HL-60/S4 (cell line): ENCODE measurements at regions not wholly inside any gene's neighbourhood (a gene's known extent, or its start where the extent isn't known, plus 50 kb on each side); places are given as distances from the start of the nearest gene placed in this dataset.
"Not testable (repeated sequence)": the region's sequence is repeated elsewhere in the genome, so short reads cannot be mapped to it uniquely, and the experiment has no call there.

Experiments used
- in situ Hi-C: fragments of 300-500 bp; cut with MboI; formaldehyde crosslinking; loops from 2 replicates; pipeline ENCODE4 v1.14.3; 2022; ENCODE audit warnings: low sequenced_read_pairs

GRCh38 chr6:23681743-23682142, 444.3 kb upstream of the NRSN1 start:
- in situ Hi-C loops = no loop called here

- in situ Hi-C loops = no loop called here
Measured at GRCh38 chr6:23688650-23689049, 437.4 kb upstream of the NRSN1 start.

GRCh38 chr6:23690453-23691049, 435.5 kb upstream of the NRSN1 start:
- in situ Hi-C loops = no loop called here

GRCh38 chr6:23692184-23692583, 433.8 kb upstream of the NRSN1 start:
- in situ Hi-C loops = no loop called here

GRCh38 chr6:23696992-23697391, 429.0 kb upstream of the NRSN1 start:
- in situ Hi-C loops = no loop called here

GRCh38 chr6:23704479-23705052, 421.4 kb upstream of the NRSN1 start:
- in situ Hi-C loops = no loop called here

- in situ Hi-C loops = no loop called here
Measured at GRCh38 chr6:23705697-23706096, 420.3 kb upstream of the NRSN1 start.

- in situ Hi-C loops = no loop called here
Measured at GRCh38 chr6:23712756-23713155, 413.3 kb upstream of the NRSN1 start.

- in situ Hi-C loops = no loop called here
Measured at GRCh38 chr6:23713211-23713610, 412.8 kb upstream of the NRSN1 start.

GRCh38 chr6:23728707-23729106, 397.3 kb upstream of the NRSN1 start:
- in situ Hi-C loops = no loop called here

- in situ Hi-C loops = no loop called here
Measured at GRCh38 chr6:23731609-23732008, 394.4 kb upstream of the NRSN1 start.

- in situ Hi-C loops = no loop called here
Measured at GRCh38 chr6:23732521-23732920, 393.5 kb upstream of the NRSN1 start.

- in situ Hi-C loops = no loop called here
Measured at GRCh38 chr6:23735151-23735550, 390.9 kb upstream of the NRSN1 start.

GRCh38 chr6:23736577-23736976, 389.4 kb upstream of the NRSN1 start:
- in situ Hi-C loops = no loop called here

GRCh38 chr6:23747239-23747638, 378.8 kb upstream of the NRSN1 start:
- in situ Hi-C loops = no loop called here

GRCh38 chr6:23752414-23752813, 373.6 kb upstream of the NRSN1 start:
- in situ Hi-C loops = no loop called here

- in situ Hi-C loops = no loop called here
Measured at GRCh38 chr6:23754197-23754596, 371.8 kb upstream of the NRSN1 start.

GRCh38 chr6:23775127-23775526, 350.9 kb upstream of the NRSN1 start:
- in situ Hi-C loops = no loop called here

- in situ Hi-C loops = no loop called here
Measured at GRCh38 chr6:23783901-23784300, 342.1 kb upstream of the NRSN1 start.

GRCh38 chr6:23784301-23784919, 341.6 kb upstream of the NRSN1 start:
- in situ Hi-C loops = no loop called here

GRCh38 chr6:23790756-23791155, 335.3 kb upstream of the NRSN1 start:
- in situ Hi-C loops = no loop called here

- in situ Hi-C loops = no loop called here
Measured at GRCh38 chr6:23797041-23797440, 329.0 kb upstream of the NRSN1 start.

GRCh38 chr6:23804289-23804688, 321.7 kb upstream of the NRSN1 start:
- in situ Hi-C loops = not testable (repeated sequence)
